Omental fat pad (tissue), 3 donors: ENCODE measurements at regions not wholly inside any gene's neighbourhood (a gene's known extent, or its start where the extent isn't known, plus 50 kb on each side); places are given as distances from the start of the nearest gene placed in this dataset.

Source experiments
- ATAC-seq: fragments of 150-250 bp; one replicate; pipeline ENCODE4 v1.9.1; 2016; ENCODE audit warnings: mild to moderate bottlenecking, moderate library complexity; ENCODE audit not compliant: low FRiP score
- DNase-seq: peaks from one replicate; pipeline ENCODE4 v3.0.0-alpha.2; 2019; ENCODE audit warnings: low spot score
- TF ChIP-seq, protein P1 (sequence below), 3 donors: fragments of 450-650 bp; IDR thresholded peaks; one replicate each; pipeline ENCODE4 v1.5.1; 2016 to 2017; ENCODE audit warnings: antibody characterized with exemption in 3 of 3, mild to moderate bottlenecking in 3 of 3, moderate library complexity in 2 of 3

- ATAC-seq (no peak), DNase-seq (no peak)
- TF ChIP-seq, protein P1, sequence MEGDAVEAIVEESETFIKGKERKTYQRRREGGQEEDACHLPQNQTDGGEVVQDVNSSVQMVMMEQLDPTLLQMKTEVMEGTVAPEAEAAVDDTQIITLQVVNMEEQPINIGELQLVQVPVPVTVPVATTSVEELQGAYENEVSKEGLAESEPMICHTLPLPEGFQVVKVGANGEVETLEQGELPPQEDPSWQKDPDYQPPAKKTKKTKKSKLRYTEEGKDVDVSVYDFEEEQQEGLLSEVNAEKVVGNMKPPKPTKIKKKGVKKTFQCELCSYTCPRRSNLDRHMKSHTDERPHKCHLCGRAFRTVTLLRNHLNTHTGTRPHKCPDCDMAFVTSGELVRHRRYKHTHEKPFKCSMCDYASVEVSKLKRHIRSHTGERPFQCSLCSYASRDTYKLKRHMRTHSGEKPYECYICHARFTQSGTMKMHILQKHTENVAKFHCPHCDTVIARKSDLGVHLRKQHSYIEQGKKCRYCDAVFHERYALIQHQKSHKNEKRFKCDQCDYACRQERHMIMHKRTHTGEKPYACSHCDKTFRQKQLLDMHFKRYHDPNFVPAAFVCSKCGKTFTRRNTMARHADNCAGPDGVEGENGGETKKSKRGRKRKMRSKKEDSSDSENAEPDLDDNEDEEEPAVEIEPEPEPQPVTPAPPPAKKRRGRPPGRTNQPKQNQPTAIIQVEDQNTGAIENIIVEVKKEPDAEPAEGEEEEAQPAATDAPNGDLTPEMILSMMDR (IDR thresholded peaks at IDR 0.05): no peak
Measured at GRCh38 chr19:27792576-27793127, 1420.3 kb downstream of the UQCRFS1 start.

GRCh38 chr19:27780367-27781075, 1432.4 kb downstream of the UQCRFS1 start:
- DNase-seq (no peak), ATAC-seq (no peak)
- TF ChIP-seq, protein P1 (IDR thresholded peaks at IDR 0.05): no peak

DNA sequence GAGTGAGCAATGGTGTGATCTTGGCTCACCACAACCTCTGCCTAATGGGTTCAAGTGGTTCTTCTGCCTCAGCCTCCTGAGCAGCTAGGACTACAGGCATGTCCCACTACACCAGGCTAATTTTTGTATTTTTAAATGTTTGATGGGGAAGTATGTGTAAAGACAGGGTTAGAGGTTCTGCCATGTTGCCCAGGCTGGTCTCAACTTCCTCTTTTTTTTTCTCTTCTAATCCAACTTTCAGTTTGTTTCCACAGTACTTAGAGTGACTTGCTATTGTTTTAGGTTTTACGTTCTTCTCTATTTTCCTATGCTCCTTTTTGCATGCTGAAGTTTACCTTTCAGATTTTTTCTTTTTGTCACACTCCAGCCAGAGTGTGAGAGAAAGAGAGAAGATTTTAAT, 1433.0 kb downstream of the UQCRFS1 start:
- TF ChIP-seq, protein P1 (IDR thresholded peaks at IDR 0.05): no peak
- ATAC-seq: no peak
- DNase-seq: no peak

DNA sequence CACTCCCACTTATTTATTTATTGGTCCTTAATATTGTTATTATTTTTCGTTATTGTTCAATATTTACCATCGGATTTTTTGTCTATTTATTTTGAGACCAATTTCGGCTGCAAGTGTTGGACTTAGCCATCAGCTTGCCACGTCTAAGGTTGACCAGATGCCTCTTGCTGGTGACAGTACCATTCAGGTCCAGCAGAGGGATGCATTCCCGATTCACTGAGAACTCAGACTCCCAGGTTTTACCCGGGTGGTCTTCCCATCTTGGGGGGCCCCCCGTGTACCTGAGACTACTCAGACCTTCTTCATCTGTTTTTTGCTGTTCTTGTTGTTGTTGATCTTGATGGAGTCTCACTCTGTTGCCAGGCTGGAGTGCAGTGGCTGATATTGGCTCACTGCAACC, 1435.2 kb downstream of the UQCRFS1 start:
- ATAC-seq (no peak), DNase-seq (no peak)
- TF ChIP-seq, protein P1 (IDR thresholded peaks at IDR 0.05): no peak

DNA sequence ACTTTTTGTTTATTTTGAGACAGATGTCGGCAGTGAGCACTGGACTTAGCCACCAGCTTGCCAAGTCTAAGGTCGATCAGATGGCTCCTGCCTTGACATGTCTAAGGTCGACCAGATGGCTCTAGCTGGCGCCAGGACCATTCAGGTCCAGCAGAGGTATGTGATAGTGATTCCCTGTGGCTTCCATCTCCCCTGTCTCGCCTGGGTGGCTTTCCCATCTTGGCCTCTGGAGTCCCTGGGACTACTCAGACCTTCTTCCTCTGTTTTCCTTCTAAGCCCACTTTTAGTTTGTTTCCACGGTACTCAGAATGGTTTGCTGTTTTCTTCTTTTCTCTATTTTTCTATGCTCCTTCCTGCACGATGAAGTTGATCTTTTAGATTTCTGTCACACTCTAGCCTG, 1435.7 kb downstream of the UQCRFS1 start:
- DNase-seq (no peak), ATAC-seq (no peak)
- TF ChIP-seq, protein P1 (IDR thresholded peaks at IDR 0.05): no peak

- TF ChIP-seq, protein P1 (IDR thresholded peaks at IDR 0.05): no peak
- ATAC-seq (no peak), DNase-seq (no peak)
Measured at GRCh38 chr19:27776524-27776923, 1436.4 kb downstream of the UQCRFS1 start.

GRCh38 chr19:27776020-27776419, 1436.9 kb downstream of the UQCRFS1 start:
- DNase-seq: no peak
- ATAC-seq: no peak
- TF ChIP-seq, protein P1 (IDR thresholded peaks at IDR 0.05): no peak
